OCI-LY3 (cell line): ENCODE measurements at regions not wholly inside any gene's neighbourhood (a gene's known extent, or its start where the extent isn't known, plus 50 kb on each side); places are given as distances from the start of the nearest gene placed in this dataset.

Experiments
- CTCF ChIP-seq: fragments of 200-600, 300-600 bp; sonication (generic); IDR thresholded peaks from 2 replicates; pipeline ENCODE4 v1.5.1; 2014; ENCODE audit warnings: antibody characterized with exemption, low read length, low read depth
- EZH2phosphoT487 ChIP-seq: fragments of 200-600 bp; shearing (Covaris generic); IDR thresholded peaks from 2 replicates; pipeline ENCODE4 v1.6.1; 2018; ENCODE audit warnings: antibody characterized with exemption, mixed run types, low read depth

- TF ChIP-seq EZH2phosphoT487 (no peak), CTCF (no peak)
Measured at GRCh38 chr10:10007957-10008356, 1009.7 kb upstream of the CELF2 start.
